OCI-LY1 (cell line): ENCODE measurements at regions not wholly inside any gene's neighbourhood (a gene's known extent, or its start where the extent isn't known, plus 50 kb on each side); places are given as distances from the start of the nearest gene placed in this dataset.

ENCODE experiments used
- H2AFZ ChIP-seq: fragments of 200-600 bp; sonication (generic), shearing (Covaris generic); 2 replicates; pipeline ENCODE4 v1.6.0; 2014; ENCODE audit warnings: antibody characterized with exemption, mild to moderate bottlenecking, low read length
- H3F3A ChIP-seq: fragments of 200-600 bp; sonication (generic), shearing (Covaris generic); 2 replicates; pipeline ENCODE4 v1.6.0; 2014; ENCODE audit warnings: mild to moderate bottlenecking, antibody characterized with exemption, low read length, moderate library complexity; ENCODE audit not compliant: insufficient read depth
- H3K27ac ChIP-seq: fragments of 200-600 bp; sonication (generic); 2 replicates; pipeline ENCODE4 v1.5.1; 2014; ENCODE audit warnings: low read length, mixed run types, mild to moderate bottlenecking, low read depth; ENCODE audit not compliant: poor library complexity, severe bottlenecking
- H3K27me3 ChIP-seq: fragments of 200-600 bp; sonication (generic); 2 replicates; pipeline ENCODE4 v1.6.0; 2014; ENCODE audit warnings: antibody characterized with exemption, mild to moderate bottlenecking, low read length, moderate library complexity; ENCODE audit not compliant: insufficient read depth
- H3K36me3 ChIP-seq: fragments of 200-600 bp; sonication (generic); 2 replicates; pipeline ENCODE4 v1.6.1; 2014; ENCODE audit warnings: mild to moderate bottlenecking, antibody characterized with exemption, low read length, moderate library complexity, mixed read lengths; ENCODE audit not compliant: insufficient read depth
- H3K4me1 ChIP-seq: fragments of 200-600 bp; sonication (generic); 2 replicates; pipeline ENCODE4 v1.5.1; 2014; ENCODE audit warnings: mild to moderate bottlenecking, low read length, moderate library complexity; ENCODE audit not compliant: insufficient read depth, severe bottlenecking
- H3K4me2 ChIP-seq: fragments of 200-600 bp; sonication (generic), shearing (Covaris generic); 2 replicates; pipeline ENCODE4 v1.6.1; 2014; ENCODE audit warnings: low read length
- H3K4me3 ChIP-seq: fragments of 200-600 bp; sonication (generic); 2 replicates; pipeline ENCODE4 v1.5.1; 2014; ENCODE audit warnings: low read length, low read depth, mild to moderate bottlenecking, mixed read lengths; ENCODE audit not compliant: poor library complexity, severe bottlenecking
- H3K79me2 ChIP-seq: fragments of 200-600 bp; shearing (Covaris generic); 2 replicates; pipeline ENCODE4 v1.6.1; 2016; ENCODE audit warnings: mixed run types, low read length, mixed read lengths; ENCODE audit not compliant: insufficient read depth
- H3K9ac ChIP-seq: fragments of 200-600 bp; sonication (generic), shearing (Covaris generic); 2 replicates; pipeline ENCODE4 v1.6.1; 2014; ENCODE audit warnings: mild to moderate bottlenecking, low read length, mixed read lengths
- H3K9me2 ChIP-seq: fragments of 200-600 bp; sonication (generic), shearing (Covaris generic); 2 replicates; pipeline ENCODE4 v1.6.1; 2014; ENCODE audit warnings: low read depth, mild to moderate bottlenecking, low read length, mixed read lengths
- H3K9me3 ChIP-seq: fragments of 200-600 bp; shearing (Covaris generic); 2 replicates; pipeline ENCODE4 v1.6.1; 2014; ENCODE audit warnings: low read length, mixed read lengths
- H4K20me1 ChIP-seq: fragments of 200-600 bp; sonication (generic), shearing (Covaris generic); 2 replicates; pipeline ENCODE4 v1.6.0; 2016; ENCODE audit warnings: mild to moderate bottlenecking, low read length; ENCODE audit not compliant: insufficient read depth
- EZH2 ChIP-seq: fragments of 200-600 bp; sonication (generic), shearing (Covaris generic); IDR thresholded peaks from 2 replicates; pipeline ENCODE4 v1.8.0; 2017; ENCODE audit warnings: borderline replicate concordance, mixed run types, mild to moderate bottlenecking, antibody characterized with exemption, low read length, moderate library complexity, mixed read lengths
- TF ChIP-seq, protein P1 (sequence below): fragments of 200-600 bp; sonication (generic), shearing (Covaris generic); IDR thresholded peaks from 2 replicates; pipeline ENCODE4 v1.5.1; 2017; ENCODE audit warnings: mild to moderate bottlenecking, antibody characterized with exemption, low read length, moderate library complexity, mixed read lengths

DNA sequence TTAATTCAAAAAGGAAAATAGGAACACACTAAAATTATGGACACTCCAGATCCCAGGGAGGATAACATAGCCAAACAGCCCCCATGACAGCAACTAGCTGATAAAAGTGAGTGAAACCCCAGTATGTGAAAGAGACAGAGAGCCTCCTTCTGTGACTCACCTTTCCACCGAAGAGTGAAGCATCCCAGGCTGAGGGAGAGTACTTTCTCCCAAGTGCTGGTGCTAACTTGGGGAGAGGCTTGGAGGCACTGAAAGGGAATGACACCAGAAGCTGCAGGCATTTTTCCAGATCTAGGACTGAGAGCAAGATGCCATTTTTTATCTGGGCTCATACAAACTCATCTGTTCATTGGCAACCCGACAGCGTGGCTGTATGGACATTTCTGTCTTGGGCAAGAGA lies 339.8 kb downstream of the HTR1B start:
- Histone ChIP-seq H3K9me2 (no peaks in the 10 kb centered on the region), H3K36me3 (no peaks in the 10 kb centered on the region), H3K27ac (no peak overlapping the region), H3K79me2 (no peaks in the 10 kb centered on the region), H3F3A (no peaks in the 10 kb centered on the region), H3K4me2 (no peak overlapping the region), H3K4me1 (no peaks in the 10 kb centered on the region), H3K27me3 (no peaks in the 10 kb centered on the region), H4K20me1 (no peaks in the 10 kb centered on the region), H3K9me3 (no peaks in the 10 kb centered on the region), H3K4me3 (no peak overlapping the region), H3K9ac (no peak overlapping the region), H2AFZ (no peak overlapping the region)
- TF ChIP-seq, protein P1, sequence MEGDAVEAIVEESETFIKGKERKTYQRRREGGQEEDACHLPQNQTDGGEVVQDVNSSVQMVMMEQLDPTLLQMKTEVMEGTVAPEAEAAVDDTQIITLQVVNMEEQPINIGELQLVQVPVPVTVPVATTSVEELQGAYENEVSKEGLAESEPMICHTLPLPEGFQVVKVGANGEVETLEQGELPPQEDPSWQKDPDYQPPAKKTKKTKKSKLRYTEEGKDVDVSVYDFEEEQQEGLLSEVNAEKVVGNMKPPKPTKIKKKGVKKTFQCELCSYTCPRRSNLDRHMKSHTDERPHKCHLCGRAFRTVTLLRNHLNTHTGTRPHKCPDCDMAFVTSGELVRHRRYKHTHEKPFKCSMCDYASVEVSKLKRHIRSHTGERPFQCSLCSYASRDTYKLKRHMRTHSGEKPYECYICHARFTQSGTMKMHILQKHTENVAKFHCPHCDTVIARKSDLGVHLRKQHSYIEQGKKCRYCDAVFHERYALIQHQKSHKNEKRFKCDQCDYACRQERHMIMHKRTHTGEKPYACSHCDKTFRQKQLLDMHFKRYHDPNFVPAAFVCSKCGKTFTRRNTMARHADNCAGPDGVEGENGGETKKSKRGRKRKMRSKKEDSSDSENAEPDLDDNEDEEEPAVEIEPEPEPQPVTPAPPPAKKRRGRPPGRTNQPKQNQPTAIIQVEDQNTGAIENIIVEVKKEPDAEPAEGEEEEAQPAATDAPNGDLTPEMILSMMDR, result no peak

DNA sequence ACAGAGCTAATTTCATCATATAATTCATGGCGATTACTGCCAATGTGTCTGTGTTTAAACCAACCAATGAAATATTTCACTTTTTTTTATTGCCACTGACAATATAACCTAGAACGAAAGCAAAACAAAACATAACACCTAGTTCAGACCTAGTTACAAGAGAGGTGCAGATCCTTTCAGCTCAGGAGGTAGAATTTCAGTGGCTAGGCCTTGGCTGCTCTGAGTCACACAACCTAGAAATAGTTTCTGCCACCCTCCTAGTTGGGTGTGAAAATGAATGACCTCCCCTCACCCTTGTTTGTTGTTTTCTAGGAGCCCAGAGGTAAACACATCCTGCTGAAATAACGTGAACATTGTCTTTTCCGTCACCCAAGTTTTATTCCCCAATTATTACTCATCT lies 356.3 kb downstream of the HTR1B start:
- TF ChIP-seq, protein P1, result no peak
- TF ChIP-seq EZH2, result no peak
- no peaks in the 10 kb centered on the region for H4K20me1 ChIP-seq
- no peaks in the 10 kb centered on the region for H3K4me1 ChIP-seq
- H3F3A ChIP-seq, result no peaks in the 10 kb centered on the region
- H3K27me3 ChIP-seq, result no peaks in the 10 kb centered on the region
- no peaks in the 10 kb centered on the region for H3K9me2 ChIP-seq
- H3K36me3 ChIP-seq, result no peaks in the 10 kb centered on the region
- H3K27ac ChIP-seq, result no peak overlapping the region
- no peak overlapping the region for H3K4me2 ChIP-seq
- H3K4me3 ChIP-seq, result no peak overlapping the region
- H2AFZ ChIP-seq, result no peak overlapping the region
- no peaks in the 10 kb centered on the region for H3K9me3 ChIP-seq
- no peaks in the 10 kb centered on the region for H3K79me2 ChIP-seq
- H3K9ac ChIP-seq, result no peak overlapping the region

DNA sequence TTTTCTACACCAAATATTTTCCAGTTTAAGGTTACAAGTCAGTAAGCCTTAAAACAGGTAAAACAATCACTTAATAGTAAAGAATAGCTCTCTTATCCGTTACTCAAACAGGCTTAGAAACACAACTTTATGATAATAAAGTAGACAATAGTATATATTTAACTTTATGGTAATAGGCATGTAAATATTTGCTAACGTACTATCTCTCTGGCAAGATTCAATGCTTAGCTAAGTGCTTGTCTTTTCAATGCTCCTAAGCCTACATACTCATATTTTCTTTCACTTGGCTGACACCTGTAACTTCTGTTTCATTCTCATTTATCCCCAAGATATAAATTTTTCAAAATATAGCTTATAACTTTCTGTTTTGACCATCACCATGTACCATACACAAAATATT lies 358.2 kb downstream of the HTR1B start:
- no peaks in the 10 kb centered on the region for H3K79me2 ChIP-seq
- no peak overlapping the region for H2AFZ ChIP-seq
- H3K36me3 ChIP-seq, result no peaks in the 10 kb centered on the region
- no peaks in the 10 kb centered on the region for H3F3A ChIP-seq
- H3K9ac ChIP-seq, result no peak overlapping the region
- no peak overlapping the region for H3K27ac ChIP-seq
- H4K20me1 ChIP-seq, result no peaks in the 10 kb centered on the region
- no peak overlapping the region for H3K4me3 ChIP-seq
- no peak for TF ChIP-seq EZH2
- TF ChIP-seq, protein P1, result no peak
- no peaks in the 10 kb centered on the region for H3K4me1 ChIP-seq
- H3K9me3 ChIP-seq, result no peaks in the 10 kb centered on the region
- no peaks in the 10 kb centered on the region for H3K27me3 ChIP-seq
- no peaks in the 10 kb centered on the region for H3K9me2 ChIP-seq
- H3K4me2 ChIP-seq, result no peak overlapping the region
